NB4 (cell line): ENCODE measurements at regions not wholly inside any gene's neighbourhood (a gene's known extent, or its start where the extent isn't known, plus 50 kb on each side); places are given as distances from the start of the nearest gene placed in this dataset.

Experiments
- MYC ChIP-seq: IDR thresholded peaks from 2 replicates; pipeline ENCODE4 v1.6.1; 2011; ENCODE audit warnings: low read depth, low read length
- POLR2A ChIP-seq: IDR thresholded peaks from 2 replicates; pipeline ENCODE4 v1.6.1; 2011; ENCODE audit warnings: mild to moderate bottlenecking; ENCODE audit not compliant: insufficient read length; ENCODE audit errors: extremely low read depth
- TF ChIP-seq, protein P1 (sequence below): IDR thresholded peaks from one replicate; pipeline ENCODE4 v1.5.1; 2012; ENCODE audit warnings: low read depth, low read length

DNA sequence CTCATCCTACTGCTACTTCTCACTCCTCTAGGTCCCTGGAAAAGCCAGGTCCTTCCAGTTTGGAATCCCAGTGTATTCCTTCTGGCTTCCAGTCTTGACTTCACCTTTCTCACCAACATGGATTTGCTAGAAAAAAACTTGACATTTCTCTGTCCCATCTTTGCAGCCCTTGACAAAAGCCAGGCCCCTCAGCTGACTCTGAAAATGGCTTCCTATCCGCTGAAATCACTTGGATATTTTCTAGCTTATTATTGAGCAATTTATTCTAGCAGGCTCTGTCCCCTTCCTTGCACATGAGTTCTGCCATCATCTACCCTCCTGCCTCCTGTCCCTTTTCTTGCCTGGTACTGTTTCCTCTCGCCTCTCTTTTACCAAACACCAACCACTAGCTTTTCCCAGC, 427.2 kb downstream of the BUD13 start:
- TF ChIP-seq, protein P1, sequence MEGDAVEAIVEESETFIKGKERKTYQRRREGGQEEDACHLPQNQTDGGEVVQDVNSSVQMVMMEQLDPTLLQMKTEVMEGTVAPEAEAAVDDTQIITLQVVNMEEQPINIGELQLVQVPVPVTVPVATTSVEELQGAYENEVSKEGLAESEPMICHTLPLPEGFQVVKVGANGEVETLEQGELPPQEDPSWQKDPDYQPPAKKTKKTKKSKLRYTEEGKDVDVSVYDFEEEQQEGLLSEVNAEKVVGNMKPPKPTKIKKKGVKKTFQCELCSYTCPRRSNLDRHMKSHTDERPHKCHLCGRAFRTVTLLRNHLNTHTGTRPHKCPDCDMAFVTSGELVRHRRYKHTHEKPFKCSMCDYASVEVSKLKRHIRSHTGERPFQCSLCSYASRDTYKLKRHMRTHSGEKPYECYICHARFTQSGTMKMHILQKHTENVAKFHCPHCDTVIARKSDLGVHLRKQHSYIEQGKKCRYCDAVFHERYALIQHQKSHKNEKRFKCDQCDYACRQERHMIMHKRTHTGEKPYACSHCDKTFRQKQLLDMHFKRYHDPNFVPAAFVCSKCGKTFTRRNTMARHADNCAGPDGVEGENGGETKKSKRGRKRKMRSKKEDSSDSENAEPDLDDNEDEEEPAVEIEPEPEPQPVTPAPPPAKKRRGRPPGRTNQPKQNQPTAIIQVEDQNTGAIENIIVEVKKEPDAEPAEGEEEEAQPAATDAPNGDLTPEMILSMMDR, result no peak
- TF ChIP-seq POLR2A, result no peak
- no peak for TF ChIP-seq MYC
